Activated gamma-delta T cell treated with anti-CD3 and anti-CD28 coated beads, Interleukin-2, amount 50 U/mL, for 16 hours (primary cell): ENCODE measurements at regions not wholly inside any gene's neighbourhood (a gene's known extent, or its start where the extent isn't known, plus 50 kb on each side); places are given as distances from the start of the nearest gene placed in this dataset.

Experiments used
- DNase-seq: peaks from one replicate; pipeline ENCODE4 v3.0.0-alpha.2; 2020; ENCODE audit warnings: low read depth

DNA sequence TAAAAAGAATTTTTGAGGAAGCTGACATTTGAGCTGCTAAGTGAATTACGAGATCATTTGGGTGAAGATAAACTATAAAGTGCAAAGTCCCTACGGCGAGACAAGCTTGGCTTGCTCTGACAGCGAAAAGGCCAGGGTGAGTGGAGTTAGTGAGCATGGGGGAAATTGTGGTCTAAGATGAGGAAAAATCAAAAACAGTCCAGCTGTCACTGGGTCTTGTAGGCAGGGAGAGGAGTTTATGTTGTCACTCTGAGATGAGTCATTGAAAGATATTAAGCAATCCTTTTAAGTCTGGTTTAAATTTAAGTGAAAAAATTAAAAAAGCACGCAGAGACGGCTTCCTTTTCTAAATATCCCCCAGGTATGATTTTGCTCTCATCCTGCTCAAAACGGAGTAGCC lies 601.9 kb downstream of the MRPL39 start:
- no peak for DNase-seq

DNA sequence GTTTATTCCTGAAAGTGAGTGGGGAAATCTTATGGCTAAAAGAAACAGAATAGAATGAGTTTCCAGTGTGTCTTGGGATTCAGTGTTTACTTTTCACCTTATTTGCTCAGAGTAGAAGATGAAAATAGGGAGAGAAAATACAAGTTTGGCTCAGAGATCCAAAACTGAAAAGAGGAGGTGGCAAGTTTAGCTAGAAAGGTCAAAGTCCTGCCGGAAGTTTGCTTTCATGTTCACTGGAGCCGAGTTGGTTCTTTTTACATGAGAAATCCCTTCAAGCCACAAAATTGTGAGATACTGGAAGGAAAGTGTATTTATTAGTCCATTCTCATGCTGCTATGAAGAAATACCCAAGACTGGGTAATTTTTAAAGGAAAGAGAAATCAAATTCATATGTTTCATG lies 604.6 kb downstream of the MRPL39 start:
- no peak for DNase-seq

DNA sequence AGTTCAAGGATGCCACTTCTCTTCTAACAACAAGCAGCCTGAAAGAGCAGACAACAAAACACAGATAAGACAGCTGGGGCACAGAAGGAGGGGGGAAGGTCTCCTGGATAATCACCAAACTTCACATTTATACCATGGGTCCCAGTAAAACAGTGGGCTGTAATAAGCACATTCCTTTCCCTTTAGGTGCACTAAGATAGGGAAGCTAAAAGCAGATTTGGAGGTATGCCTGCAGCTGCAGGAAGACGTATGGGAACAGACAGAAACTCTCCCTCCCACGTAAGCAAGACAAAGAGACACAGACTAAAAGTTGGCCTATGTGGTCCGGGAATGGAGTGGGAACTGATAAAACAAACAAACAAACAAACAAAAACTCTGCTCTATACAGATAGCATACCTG lies 612.1 kb downstream of the MRPL39 start:
- DNase-seq: no peak

DNA sequence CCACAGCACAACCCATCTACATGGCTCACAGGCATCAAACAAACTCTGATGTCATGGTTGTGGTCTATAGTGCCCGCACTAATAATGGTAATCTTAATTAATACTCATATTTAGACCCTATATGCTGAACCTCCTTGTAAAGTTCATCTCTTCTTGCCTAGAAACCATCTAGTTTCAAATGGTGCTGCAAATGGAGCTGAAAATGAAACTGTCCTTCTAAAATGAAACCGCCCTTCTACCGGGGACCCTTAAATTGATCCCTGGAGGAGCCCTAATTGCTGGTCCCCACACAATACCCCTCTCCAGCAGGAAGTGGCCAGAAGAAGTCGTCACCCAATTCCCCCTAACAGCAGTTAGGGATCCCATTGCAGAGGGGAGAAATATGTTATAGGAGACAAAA lies 612.6 kb downstream of the MRPL39 start:
- no peak for DNase-seq

DNA sequence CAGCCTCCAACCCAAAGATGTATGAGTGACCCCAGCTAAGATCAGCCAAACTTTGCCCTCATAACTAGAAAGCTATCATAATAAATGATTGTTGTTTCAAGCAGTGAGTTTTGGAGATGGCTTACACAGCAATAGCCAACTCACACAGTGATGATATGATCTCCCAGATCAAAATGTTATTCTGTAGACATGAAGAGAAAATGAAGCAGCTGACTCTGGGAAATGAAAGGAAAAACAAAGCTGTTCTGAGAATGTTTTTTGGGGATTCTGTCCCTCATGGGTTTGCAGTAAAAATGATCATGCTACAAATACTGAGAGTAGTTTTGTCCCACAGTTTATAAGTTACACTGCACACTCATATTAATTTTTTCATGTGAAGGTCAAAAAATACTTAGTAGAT lies 617.8 kb downstream of the MRPL39 start:
- no peak for DNase-seq

DNA sequence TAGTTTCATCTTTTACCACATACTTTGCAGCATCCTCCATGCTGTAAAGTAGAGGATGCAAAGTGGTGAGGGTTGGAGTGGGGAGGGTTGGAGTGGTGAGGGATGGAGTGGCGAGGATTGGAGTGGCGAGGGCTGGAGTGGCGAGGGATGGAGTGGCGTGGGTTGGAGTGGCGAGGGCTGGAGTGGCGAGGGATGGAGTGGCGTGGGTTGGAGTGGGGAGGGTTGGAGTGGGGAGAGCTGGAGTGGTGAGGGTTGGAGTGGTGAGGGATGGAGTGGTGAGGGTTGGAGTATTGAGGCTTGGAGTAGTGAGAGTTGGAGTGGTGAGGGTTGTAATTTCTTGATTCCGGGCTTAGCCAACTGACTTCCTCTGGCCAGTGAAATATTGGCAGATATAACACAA lies 618.3 kb downstream of the MRPL39 start:
- no peak for DNase-seq

DNA sequence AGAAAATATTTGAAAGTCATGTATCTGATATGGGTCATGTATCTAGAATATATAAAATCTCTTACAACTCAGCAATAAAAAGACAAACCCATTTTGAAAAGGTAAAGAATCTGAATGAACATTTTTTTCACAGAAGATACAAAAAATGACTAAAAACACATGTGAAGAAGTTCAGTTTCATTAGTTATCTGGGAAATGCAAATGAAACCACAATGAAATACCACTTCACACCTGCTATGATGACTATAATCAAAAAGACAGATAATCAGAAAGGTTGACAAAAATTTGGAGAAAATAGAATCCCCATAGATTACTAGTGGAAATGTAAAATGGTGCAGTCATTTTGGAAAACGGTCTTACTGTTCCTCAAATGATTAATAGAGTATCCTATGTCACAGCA lies 631.0 kb downstream of the MRPL39 start:
- DNase-seq: no peak

DNA sequence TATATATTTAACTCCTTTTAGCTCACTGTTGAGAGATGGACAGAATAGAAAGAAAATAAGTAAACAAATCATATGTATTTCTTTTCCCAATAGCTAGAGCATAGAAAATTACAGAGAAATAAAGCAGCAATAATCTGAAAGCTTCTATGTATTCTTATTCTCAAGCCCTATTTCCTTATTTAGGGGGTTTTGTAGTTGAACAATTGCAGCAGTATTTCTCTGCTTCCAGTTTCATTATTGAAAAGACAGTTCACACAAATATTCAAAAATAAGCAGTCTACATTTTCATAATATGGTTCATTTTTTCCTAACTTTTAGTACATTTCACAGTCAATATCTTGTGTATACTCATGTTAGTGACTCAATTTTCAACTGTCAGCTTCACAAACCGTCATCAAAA lies 638.2 kb downstream of the MRPL39 start:
- no peak for DNase-seq

DNA sequence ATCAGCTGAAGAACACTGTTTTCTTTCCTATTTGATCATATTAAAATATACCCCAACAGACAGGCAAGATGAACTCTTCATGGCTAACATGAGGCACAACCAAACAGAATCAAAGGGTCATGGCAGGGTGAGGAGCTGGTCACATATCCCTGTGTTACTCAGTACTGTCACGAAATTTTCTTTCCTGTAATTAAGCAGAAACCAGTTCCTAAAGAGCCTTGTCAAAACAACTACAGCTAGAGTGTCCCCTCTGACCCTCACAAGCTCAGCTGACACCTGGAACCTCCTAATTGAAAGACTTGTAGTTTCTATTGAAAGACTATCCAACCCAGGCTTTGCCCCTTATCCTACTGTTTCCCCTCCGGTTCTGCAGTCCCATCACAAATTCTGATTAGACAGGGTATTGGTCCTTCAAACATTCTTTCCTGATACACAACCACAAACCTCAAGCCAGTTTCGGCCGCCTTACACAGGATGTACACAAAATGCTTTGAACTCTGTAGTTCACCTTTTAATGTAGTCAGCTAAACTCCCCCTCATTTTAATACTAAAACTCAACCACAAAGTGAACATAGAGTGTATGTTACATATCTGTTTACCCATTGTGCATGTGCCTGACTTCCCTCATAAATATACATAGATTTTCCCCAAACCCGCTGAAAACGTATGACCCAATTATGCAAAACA lies 651.9 kb downstream of the MRPL39 start:
- DNase-seq: no peak

DNA sequence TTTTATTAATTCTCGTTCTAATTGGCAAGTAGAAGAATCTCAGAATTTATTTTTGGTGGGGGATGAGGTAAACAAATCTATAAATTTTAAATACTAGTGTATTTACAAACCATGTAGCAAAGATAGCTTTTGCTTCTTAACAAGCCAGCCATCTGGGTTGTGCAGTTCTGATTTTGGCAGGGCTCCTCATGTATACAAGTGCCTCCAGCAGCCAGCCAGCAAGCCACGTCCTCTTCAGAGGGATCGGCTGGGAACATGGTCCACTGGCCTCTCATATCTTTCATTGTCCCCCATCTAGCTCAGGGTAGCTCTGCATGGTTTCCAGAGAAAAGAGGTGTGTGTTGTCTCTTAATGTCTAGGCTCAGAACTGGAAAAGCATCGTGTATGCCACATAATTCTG lies 659.1 kb downstream of the MRPL39 start:
- DNase-seq: no peak

DNA sequence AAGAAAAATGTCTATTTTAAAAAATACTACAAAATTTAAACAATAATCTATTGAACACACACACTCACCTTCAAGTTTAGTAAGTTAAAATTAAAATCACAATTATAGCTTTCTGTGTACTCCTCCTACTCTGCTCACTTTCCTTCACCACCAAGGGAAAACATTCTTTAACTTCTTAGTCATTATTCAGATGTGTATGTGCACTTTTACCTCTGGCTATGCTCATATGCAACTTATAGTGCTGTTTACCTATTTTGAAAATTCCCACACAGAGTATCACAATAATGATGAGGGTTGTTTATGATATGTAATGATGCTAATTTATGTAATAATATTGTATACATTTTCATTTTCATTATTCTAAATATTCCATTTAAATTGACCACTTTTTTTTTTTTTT lies 661.4 kb downstream of the MRPL39 start:
- no peak for DNase-seq

DNA sequence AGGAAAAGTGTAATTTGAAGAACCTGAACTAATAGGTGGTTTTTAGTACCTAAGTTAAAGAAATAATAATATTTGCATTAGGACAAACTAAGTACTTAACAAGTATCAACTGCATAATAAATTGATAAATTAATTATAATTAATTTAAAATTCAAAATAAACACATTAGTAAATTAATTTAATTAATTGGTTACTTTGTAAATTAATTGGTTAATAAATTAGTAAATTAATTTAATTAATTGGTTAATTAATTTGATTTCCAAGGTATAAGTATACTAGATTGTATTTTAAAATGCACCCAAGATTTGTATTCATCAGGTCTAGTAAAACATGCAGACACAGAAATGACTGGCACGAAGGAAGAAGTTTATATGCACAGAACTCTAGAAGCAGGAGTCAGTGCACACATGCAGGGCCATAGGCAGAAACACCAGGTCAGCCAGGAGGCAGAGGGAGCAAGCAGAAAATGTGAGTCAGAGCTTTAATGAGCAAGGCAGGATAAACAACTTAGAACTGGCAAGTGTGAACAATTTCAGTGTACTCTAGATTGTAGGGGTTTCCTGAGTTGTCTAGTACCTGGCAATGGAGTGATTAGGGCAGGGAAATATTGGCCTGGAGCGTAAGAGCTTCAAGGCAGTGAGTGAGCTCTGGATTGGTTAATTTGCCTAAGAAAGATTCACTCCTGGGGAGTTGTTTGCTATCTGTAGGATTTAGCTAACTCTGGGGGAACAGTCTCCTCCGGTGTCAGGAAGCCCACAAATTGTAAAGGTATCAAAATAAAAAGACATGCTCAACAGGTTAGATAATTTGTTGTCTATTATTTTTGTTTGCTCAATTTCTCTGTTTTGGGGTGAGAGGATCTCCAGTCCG lies 665.7 kb downstream of the MRPL39 start:
- no peak for DNase-seq

DNA sequence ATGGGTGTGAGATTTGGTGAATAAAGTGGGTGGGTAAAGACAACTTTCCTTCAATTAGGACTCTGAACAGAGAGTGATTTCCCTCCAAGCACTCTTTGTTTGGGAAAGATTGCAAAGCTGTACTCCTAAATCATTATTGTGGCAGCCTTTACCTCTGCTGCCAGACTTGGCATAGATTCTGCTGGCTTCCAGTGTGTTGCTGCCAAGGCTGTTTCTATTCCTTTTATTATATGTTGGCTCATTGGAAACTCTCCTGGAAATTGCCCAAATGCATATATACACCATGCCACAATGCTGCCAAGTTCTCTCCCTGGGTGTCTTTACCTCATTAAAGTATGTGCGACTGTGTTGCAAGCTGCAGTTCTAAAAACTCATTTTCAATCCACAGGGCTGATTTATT lies 668.0 kb downstream of the MRPL39 start:
- no peak for DNase-seq

DNA sequence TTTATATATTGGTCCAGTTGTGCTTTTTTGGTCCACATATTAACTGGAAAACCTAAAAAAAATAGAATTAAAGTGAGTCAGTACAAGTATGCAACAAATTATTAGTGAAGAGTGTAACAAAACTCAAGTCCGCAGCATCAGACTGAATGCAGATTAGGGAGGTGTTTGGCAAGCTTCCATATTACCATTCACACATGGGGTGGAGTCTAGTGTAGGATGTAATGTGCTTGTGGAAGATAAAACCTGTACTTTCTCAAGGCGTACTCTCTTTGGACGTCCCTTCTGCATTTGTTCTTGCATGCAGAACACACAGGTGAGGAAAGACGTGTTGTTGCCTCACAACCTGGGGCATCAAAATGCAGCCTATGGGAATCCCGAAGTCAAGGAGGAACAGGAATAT lies 668.7 kb downstream of the MRPL39 start:
- DNase-seq: no peak

DNA sequence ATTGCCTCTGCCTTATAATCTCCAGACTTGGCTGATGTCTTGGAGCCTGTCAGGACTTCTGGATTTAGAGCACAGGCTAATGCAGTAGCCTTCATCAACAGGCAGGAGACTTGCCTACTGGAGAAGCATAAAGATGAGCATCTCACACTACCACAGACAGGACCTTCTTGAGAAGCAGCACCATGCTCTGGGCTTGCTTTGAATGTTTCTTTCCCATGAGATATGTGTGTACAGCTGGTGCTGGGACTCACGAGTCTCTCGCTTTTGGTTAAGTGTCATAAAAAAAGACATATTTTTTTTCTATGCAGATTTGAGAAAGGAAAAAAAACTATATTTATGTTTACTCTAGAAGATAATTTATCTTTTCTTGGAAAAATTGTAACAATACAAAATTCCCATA lies 671.3 kb downstream of the MRPL39 start:
- no peak for DNase-seq

DNA sequence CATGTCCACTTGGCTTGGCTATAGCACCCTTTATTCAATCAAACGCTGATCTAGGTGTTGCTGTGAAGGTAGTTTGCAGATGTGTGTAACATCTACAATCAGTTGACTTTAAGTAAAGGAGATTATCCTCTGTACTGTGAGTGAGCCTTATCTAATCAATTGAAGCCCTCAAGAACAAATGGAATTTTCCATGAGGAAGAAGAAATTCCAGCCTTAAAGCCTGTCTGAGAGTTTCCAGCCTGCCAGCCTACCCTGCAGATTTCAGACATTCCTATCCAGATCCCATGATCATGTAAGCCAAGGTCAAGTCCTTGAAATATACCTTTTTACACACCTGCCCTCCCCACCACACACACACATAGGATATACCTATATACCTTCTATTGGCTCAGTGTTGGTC lies 696.7 kb downstream of the MRPL39 start:
- DNase-seq: no peak

DNA sequence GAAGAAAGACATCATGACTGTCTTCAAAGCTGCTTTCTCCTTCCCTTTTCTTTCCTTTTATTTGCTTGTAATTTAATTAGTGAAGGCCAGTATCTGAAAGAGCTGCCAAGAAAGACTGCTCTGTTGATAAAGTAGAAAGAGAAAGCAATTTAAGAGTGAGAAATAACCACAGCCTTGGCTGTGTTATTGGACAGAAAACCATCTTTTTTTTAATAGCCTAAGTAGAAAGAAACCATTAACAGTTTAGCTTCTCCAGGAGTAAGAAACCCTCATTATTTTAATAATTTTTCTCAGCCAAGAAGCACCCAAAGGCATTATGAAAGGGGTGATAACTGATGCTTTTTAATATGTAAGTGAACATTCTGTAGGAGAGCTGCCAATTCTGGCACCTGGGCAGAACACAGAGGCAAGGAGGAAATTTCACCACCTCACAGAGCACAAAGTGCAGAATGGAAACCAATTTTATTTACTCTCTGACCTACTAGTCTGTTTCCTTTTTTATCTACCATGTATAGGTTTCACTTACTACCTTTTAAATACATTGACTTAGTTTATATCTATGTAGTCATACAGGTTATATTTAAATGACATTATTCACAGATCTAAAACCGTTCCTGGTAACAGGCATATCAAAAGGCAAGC lies 703.2 kb downstream of the MRPL39 start:
- DNase-seq: no peak

DNA sequence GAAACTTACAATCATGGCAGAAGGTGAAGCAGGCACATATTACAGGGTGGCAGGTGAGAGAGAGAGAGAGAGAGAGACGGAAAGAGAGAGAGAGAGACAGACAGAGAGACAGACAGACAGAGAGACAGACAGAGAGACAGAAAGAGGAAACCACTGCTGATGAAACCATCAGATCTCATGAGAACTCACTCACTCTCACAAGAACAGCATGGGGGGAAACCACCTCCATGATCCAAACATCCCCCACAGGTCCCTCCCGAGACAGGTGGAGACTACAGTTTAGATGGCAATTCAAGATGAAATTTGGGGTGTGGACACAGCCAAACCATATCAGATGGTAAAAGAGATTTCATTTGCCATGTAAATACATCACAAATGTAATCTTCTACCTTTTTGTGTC lies 708.1 kb downstream of the MRPL39 start:
- DNase-seq: no peak

DNA sequence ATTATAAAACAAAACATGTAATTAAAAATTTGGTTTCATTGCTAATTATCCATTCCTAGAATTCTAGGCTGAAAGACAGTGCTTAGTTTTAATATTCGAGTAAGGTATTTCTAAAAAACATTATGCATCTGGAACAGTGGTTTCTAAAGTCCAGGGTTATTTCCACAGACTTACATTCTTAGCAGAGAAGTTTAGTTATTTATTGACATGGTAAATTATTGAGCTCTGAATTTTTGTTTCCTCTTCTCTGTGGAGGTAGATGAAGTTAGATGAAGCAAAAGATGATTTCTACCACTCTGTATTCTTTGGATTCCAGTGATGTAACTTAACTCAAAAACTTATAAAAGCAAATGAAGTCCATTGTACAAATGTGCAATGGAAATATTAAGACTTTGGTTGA lies 709.4 kb downstream of the MRPL39 start:
- no peak for DNase-seq

DNA sequence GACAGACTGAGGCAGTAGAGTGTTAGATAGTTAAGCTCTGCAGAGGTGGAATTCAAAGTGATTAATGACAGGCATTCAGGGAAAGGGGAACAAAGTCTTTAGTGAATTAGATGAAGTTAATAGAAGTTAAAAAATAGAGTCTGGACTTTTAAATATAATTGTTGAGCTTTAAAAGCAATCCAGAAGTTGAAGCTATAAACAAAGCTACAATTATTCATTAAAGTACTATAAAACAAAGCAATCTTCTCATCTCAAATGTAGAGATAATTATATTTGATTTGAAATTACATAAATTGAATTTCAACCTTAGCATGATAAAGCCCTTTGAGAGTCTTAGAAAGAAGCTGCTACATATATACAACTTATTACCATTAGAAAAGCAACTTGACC lies 710.6 kb downstream of the MRPL39 start:
- no peak for DNase-seq

DNA sequence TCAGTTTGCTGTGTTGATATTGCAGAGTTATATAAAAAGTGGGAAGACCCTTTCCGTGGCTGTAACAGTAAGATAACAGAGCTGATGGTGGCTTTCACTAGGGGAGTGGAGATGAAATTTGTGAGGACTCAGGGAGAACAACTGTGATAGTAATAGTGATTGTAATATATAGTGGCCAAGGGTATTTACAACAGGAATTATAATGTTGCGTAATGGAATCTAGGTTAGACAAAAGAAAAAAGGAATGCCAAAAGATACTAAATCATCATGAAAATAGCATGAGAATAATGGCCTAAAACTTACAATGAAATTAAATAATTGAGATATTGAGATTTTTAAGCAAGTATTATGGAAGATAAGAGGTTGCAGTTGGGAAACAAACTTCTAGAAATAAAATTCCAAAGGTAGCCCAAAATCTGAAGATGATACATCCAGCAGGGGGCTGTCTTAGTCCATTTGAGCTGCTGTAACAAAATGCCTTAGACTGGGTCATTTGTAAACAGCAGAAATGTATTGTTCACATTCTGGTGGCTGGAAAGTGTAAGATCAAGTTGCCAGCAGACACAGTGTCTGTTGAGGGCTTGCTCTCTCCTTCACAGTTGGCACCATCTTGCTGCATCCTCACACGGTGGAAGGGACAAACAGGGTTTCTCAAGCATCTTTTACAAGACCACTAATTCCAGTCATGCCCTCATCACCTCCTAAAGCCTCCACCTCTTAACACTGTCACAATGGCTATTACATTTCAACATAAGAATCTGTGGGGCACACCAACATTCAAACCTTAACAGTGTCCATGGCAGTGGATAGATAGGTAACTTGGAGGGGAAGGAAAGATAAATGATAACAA lies 711.2 kb downstream of the MRPL39 start:
- DNase-seq: no peak

DNA sequence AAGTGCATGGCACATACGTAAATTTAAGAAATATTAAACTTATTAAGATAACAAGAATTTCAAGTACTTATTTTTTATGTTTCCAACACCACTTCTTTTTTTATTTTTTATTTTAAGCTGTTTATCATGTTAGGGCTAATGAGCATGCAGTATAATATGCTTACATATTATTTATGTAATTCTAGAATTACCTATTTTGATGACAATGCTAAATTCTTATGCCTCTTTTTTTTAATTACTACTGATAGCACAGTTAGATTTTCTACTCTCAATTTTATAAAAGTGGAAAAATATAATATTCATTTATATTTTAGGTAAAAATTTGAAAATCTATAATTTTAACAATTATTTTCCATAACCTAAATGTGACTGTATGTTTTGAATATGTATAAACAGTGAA lies 713.0 kb downstream of the MRPL39 start:
- DNase-seq: no peak
